GM21529 (cell line): ENCODE measurements at regions not wholly inside any gene's neighbourhood (a gene's known extent, or its start where the extent isn't known, plus 50 kb on each side); places are given as distances from the start of the nearest gene placed in this dataset.

Source experiments
- ATAC-seq: cut with Tn5 transposase; IDR thresholded peaks from one replicate; pipeline ENCODE4 v1.9.1; 2021; ENCODE audit not compliant: unreplicated experiment

DNA sequence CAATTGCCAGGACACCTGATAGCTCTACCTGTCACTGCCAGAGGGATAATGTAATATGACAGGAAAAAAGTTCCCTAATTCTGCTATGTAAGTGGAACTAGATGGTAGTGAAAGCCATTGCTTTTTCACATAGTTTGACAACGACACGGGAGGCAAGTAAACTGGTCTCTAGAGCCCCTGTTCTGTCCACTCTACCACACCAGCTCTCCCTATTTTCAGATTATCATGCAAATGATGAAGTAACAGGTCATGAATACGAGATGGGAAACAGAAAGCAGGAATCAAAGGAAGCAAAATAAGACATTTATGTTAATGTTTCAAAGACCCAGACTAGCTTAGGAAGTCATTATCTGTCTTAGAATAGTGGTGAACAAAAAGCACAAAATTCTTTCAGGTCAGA is 56.2 kb downstream of the TAF11L14 start:
- no peak for ATAC-seq

GRCh38 chr5:17691762-17692161 is 57.5 kb downstream of the TAF11L14 start:
- no peak for ATAC-seq

- ATAC-seq: no peak
Observed at GRCh38 chr5:17694371-17694770, 60.1 kb downstream of the TAF11L14 start.

- no peak for ATAC-seq
Observed at GRCh38 chr5:17694914-17695313, 60.7 kb downstream of the TAF11L14 start.

GRCh38 chr5:17696627-17697026 is 62.4 kb downstream of the TAF11L14 start:
- no peak for ATAC-seq

DNA sequence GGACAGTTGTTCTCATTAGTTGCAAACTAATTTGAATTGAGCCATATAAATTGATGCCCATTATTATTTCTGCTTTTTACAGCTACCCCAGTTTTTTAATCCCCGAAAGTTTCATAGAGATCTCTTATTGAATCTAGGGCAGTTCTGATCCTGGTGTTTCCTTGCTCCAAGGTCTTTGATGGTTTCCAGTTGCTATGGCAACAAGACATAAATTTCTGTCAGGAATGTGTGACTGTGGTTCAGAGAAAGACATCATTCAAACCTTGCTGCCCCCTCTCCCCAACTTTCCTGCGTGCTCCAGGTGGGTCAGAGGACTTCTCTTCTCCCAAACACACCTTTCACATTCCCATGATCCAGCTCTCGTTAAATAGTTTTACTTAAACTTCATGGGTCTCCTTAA is 63.4 kb downstream of the TAF11L14 start:
- no peak for ATAC-seq

DNA sequence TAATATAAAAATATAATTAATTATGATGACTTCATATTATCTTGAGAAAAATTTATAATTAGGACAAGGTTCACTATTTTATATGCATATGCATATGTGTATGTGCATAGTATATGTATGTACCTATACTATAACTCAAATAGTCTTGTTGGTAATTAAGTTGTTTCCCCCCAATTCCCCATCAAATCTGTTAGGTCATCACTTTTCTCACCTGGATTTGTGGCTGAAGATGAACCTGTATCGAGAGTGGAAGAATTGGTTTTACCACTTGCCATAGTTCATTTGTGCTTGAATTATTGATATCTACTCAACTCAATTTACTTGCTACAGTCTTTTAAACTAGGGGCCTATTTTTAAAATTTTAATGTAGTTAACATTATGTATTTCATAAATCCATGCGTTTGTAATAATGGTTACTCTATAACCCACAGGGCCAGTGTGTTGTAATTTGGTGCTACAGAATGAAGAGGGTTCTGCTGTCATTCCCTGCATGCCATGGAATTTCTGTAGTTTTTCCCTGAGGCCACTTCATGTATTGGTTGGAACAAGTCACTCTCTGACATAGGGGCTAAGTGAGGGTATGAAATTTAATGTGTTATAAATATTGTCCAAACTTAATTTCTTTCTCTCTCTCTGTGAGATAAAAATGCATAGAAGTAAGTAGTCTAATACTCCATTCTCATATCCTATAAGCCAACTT is 74.9 kb downstream of the TAF11L14 start:
- no peak for ATAC-seq

DNA sequence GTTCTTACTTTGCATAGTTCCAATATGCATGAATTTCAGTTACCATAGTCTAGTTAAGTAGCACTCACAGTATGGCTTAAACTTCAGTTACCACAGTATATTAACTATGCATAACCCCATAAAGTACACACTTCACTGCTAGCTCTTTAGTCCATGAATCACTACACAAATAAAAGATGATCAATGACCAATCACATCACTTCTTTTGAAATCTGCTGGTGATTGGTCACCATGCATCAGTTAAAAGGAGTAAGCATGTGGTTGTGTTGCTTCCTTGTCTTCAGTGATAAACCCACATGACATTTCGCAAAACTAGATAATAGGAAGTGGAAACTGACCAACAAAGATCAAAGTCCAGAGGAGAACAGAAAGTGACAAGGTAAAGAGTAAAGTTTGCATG is 79.0 kb downstream of the TAF11L14 start:
- ATAC-seq: no peak

DNA sequence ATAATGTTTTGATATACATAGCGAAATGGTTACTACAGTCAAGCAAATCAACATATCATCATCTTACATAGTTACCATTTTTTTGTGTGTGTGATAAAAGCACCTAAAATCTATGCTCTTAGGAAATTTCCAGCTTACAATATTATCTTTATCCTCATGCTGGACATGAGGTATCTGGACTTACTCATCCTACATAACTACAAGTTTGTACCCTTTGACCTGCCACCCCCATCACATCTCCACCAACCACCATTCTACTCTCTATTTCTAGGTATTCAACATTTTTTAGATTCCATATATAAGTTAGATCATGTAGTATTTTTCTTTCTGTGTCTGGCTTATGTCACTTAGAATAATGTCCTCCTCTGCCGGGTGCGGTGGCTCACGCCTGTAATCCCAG is 79.9 kb downstream of the TAF11L14 start:
- ATAC-seq: no peak

- ATAC-seq: no peak
Observed at GRCh38 chr5:17719592-17719991, 85.3 kb downstream of the TAF11L14 start.

GRCh38 chr5:17720071-17720470 is 85.8 kb downstream of the TAF11L14 start:
- ATAC-seq: no peak

GRCh38 chr5:17723876-17724275 is 89.6 kb downstream of the TAF11L14 start:
- no peak for ATAC-seq

- no peak for ATAC-seq
Observed at GRCh38 chr5:17727098-17727497, 92.8 kb downstream of the TAF11L14 start.

- no peak for ATAC-seq
Observed at GRCh38 chr5:17730421-17730820, 96.2 kb downstream of the TAF11L14 start.

DNA sequence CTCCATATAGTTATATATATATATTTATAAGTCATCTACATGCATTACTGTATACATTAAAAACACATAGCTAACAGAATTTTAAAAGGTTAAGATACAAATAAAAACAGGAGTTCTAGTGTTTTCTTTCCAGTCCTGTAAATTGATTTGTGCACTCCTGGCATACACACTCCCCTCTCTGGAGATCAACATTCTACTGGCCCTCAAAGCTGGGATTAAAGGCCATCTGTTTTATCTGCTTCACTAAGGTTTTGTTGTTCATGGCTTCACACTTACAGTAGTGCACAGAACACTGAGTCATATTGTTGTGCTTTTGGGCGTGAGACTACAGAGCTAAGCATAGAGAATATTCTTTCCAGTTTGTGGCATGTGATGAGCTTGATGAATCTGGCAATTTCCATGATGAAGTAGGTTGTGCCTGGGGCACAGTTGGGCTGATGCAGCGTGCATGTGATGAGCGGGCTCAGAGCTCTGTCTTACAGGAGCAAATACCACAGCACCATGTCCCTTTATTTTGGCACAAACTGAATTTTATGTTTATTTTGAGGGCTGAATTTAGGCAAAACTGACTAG is 98.2 kb downstream of the TAF11L14 start:
- no peak for ATAC-seq

GRCh38 chr5:17734011-17734410 is 99.8 kb downstream of the TAF11L14 start:
- ATAC-seq: no peak

- no peak for ATAC-seq
Observed at GRCh38 chr5:17735761-17736160, 101.5 kb downstream of the TAF11L14 start.

GRCh38 chr5:17737092-17737491 is 102.8 kb downstream of the TAF11L14 start:
- no peak for ATAC-seq

GRCh38 chr5:17738446-17738845 is 104.2 kb downstream of the TAF11L14 start:
- no peak for ATAC-seq

- ATAC-seq: no peak
Observed at GRCh38 chr5:17743580-17744435, 109.5 kb downstream of the TAF11L14 start.

DNA sequence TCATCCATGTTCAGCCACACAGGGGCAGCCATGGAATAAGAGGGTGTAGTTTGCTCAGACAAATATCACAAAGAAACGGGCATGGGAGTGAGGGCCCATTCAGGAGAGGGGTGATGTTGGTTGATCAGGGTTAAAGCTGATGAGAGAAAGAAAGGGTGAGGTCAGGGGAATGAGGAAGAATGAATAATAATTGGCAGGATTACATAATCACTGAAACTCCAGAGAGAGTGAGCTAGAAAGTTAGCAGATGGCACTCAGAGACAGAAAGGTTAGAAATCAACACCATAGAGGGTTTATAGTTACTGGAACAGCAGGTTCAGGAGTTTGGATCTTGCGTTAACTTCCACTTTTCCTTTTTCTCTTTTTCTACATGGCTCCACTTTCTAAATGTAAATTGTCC is 113.9 kb downstream of the TAF11L14 start:
- ATAC-seq: no peak

DNA sequence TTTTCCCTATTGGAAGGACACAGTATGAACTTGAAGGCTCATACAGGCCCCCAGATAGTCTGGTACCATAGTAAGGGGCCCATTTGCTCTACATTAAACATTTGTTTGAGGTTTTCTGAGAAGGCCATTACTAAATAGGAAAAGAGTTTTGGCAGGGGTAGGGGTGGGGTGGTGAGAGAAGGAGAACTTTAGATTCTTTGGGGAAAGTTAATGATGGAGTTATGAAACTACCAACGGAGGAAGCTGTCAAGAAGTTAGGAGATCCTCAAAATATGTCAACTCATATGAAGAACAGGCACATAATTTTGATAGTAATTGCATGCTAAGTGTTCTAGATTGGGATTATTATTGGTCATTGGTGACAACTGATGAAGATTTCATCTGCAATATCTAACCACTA is 114.7 kb downstream of the TAF11L14 start:
- ATAC-seq: no peak
